Body of pancreas (tissue), 4 donors: ENCODE measurements at regions not wholly inside any gene's neighbourhood (a gene's known extent, or its start where the extent isn't known, plus 50 kb on each side); places are given as distances from the start of the nearest gene placed in this dataset.
"Not testable (repeated sequence)": the region's sequence is repeated elsewhere in the genome, so short reads cannot be mapped to it uniquely, and the experiment has no call there.

ENCODE experiments used
- ATAC-seq: fragments of 150-250 bp; one replicate; pipeline ENCODE4 v1.9.1; 2016
- DNase-seq, 4 donors: peaks; one replicate each; pipeline ENCODE4 v3.0.0-alpha.2; 2019
- H3K27ac ChIP-seq, 4 donors: fragments of 200-600 bp; sonication (generic); 1 replicate in 3 of 4; 2 replicates in 1 of 4; pipeline versions ENCODE4 v1.5.1 to v1.6.1; 2016 to 2019; ENCODE audit warnings: mild to moderate bottlenecking in 1 of 4, mixed read lengths in 1 of 4, moderate library complexity in 1 of 4
- H3K27me3 ChIP-seq, 2 donors: fragments of 200-600 bp; sonication (generic); one replicate each; pipeline ENCODE4 v1.6.0; 2016; ENCODE audit warnings: mild to moderate bottlenecking in 1 of 2
- H3K36me3 ChIP-seq, 2 donors: fragments of 200-600 bp; sonication (generic); replicated peaks in 1 of 2; 2 replicates each; pipeline ENCODE4 v1.5.1; 2016; ENCODE audit warnings: low read depth in 2 of 2; ENCODE audit not compliant: insufficient read depth in 1 of 2
- H3K4me1 ChIP-seq: fragments of 200-600 bp; sonication (generic); one replicate; pipeline ENCODE4 v1.6.0; 2016
- H3K4me3 ChIP-seq, 2 donors: fragments of 200-600 bp; sonication (generic); 1 replicate in 1 of 2; 2 replicates in 1 of 2; pipeline ENCODE4 v1.5.1; 2016 to 2019
- H3K9me3 ChIP-seq, 3 donors: fragments of 200-600 bp; sonication (generic); 1 replicate in 2 of 3; 2 replicates in 1 of 3; pipeline ENCODE4 v1.5.1; 2016
- CTCF ChIP-seq, 7 experiments: fragments of 450-650 bp in 4 of 7; fragments of 200-600 bp in 3 of 7; sonication (generic) in 3 of 7; IDR thresholded peaks; one replicate each; pipeline ENCODE4 v1.5.1; 2016 to 2019; ENCODE audit warnings: antibody characterized with exemption in 7 of 7
- POLR2A ChIP-seq, 3 donors: fragments of 450-650 bp; IDR thresholded peaks; one replicate each; pipeline ENCODE4 v1.6.1; 2016; ENCODE audit warnings: antibody characterized with exemption in 3 of 3, mild to moderate bottlenecking in 2 of 3
- WGBS, 2 donors: methylation state at CpG; one replicate each; pipeline ENCODE4 v1.1.5; 2017; 5-methylcytosine and 5-hydroxymethylcytosine counted together
- intact Hi-C: fragments of 100-400 bp; cut with DNase I; formaldehyde crosslinking; loops from one replicate; pipeline ENCODE4 v1.15.1; 2023

- ATAC-seq: no peak
- H3K27me3 ChIP-seq: no peaks in the 10 kb centered on the region
- intact Hi-C loops: no loop called here
- H3K27ac ChIP-seq: no peak overlapping the region
- H3K4me1 ChIP-seq: no peaks in the 10 kb centered on the region
- WGBS, 2 donors: 88 to 97% methylated on average over 2 of the region's 2 CpGs
- no peak for DNase-seq
- no peak overlapping the region for H3K4me3 ChIP-seq
- no peak for TF ChIP-seq POLR2A (IDR thresholded peaks at IDR 0.05)
- TF ChIP-seq CTCF (IDR thresholded peaks at IDR 0.05): no peak
- H3K36me3 ChIP-seq: no peaks in the 10 kb centered on the region
- H3K9me3 ChIP-seq: no peaks in the 10 kb centered on the region
These were observed 156.0 kb upstream of the ROPN1 start for GRCh38 chr3:124147946-124148345.

GRCh38 chr3:124149081-124149480, 157.2 kb upstream of the ROPN1 start:
- WGBS, 2 donors: 92 to 95% methylated on average over 1 of the region's 1 CpG
- DNase-seq: no peak
- H3K36me3 ChIP-seq: no peaks in the 10 kb centered on the region

GRCh38 chr3:124149771-124150170, 157.8 kb upstream of the ROPN1 start:
- no peaks in the 10 kb centered on the region for H3K27me3 ChIP-seq
- TF ChIP-seq CTCF (IDR thresholded peaks at IDR 0.05) (no peak), POLR2A (IDR thresholded peaks at IDR 0.05) (no peak)
- no peaks in the 10 kb centered on the region for H3K36me3 ChIP-seq
- H3K4me1 ChIP-seq: no peaks in the 10 kb centered on the region
- H3K9me3 ChIP-seq: no peaks in the 10 kb centered on the region
- ATAC-seq (no peak), DNase-seq (no peak)
- H3K4me3 ChIP-seq: no peak overlapping the region
- WGBS, 2 donors: 67 to 77% methylated on average over 3 of the region's 3 CpGs
- H3K27ac ChIP-seq: no peak overlapping the region
- intact Hi-C loops: no loop called here

More at GRCh38 chr3:124149081-124149480, 157.2 kb upstream of the ROPN1 start:
- no peak overlapping the region for H3K4me3 ChIP-seq
- TF ChIP-seq CTCF (IDR thresholded peaks at IDR 0.05) (no peak), POLR2A (IDR thresholded peaks at IDR 0.05) (no peak)
- no peaks in the 10 kb centered on the region for H3K4me1 ChIP-seq
- no peaks in the 10 kb centered on the region for H3K27me3 ChIP-seq
- intact Hi-C loops: no loop called here
- no peaks in the 10 kb centered on the region for H3K9me3 ChIP-seq
- ATAC-seq: no peak
- H3K27ac ChIP-seq: no peak overlapping the region

- H3K36me3 ChIP-seq, H3K4me3 ChIP-seq, ATAC-seq, H3K4me1 ChIP-seq, DNase-seq, H3K27ac ChIP-seq, H3K27me3 ChIP-seq, intact Hi-C loops, H3K9me3 ChIP-seq: not testable (repeated sequence)
- WGBS, 2 donors: 100% methylated on average over 1 of the region's 1 CpG
These were observed 161.0 kb upstream of the ROPN1 start for GRCh38 chr3:124152891-124153290.

GRCh38 chr3:124156866-124157712, 165.2 kb upstream of the ROPN1 start:
- WGBS, 2 donors: 71 to 72% methylated on average over 6 of the region's 6 CpGs
- intact Hi-C loops: no loop called here
- Histone ChIP-seq H3K4me1 (no peaks in the 10 kb centered on the region), H3K9me3 (no peaks in the 10 kb centered on the region), H3K4me3 (no peak overlapping the region), H3K27ac (no peak overlapping the region), H3K36me3 (no peaks in the 10 kb centered on the region), H3K27me3 (no peaks in the 10 kb centered on the region)
- DNase-seq: no peak
- no peak for ATAC-seq
- TF ChIP-seq POLR2A (IDR thresholded peaks at IDR 0.05): no peak
- no peak for TF ChIP-seq CTCF (IDR thresholded peaks at IDR 0.05)
